ENCODE measurements at regions not wholly inside any gene's neighbourhood (a gene's known extent, or its start where the extent isn't known, plus 50 kb on each side); places are given as distances from the start of the nearest gene placed in this dataset.

DNA sequence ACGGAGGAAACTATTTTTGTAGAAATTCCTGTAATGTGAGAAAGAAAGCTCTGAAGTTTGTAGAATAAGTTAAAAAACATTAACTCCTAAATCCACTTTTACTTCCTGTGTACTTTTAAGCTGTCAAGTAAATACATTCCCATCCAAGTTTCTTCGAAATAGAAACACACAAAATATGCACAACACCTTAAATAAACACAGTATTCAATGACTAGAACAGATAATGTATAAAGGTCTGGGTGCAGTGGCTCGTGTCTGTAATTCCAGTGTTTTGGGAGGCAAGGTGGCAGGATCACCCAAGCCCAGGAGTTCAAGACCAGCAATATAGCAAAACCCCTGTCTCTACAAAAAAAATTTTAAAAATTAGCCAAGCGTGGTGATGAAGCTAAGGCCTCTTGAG, 121.9 kb upstream of the ODAD2 start:
- Histone ChIP-seq H3K9ac (no peak overlapping the region), H3K4me1 (ENCODE audit: low read depth, poor library complexity, severe bottlenecking) (peaks cover 3% of the 10 kb centered on the region), H3K36me3 (ENCODE audit: insufficient read depth) (no peaks in the 10 kb centered on the region), H3K79me2 (ENCODE audit: insufficient read depth, low read depth) (no peaks in the 10 kb centered on the region), H3K4me3 (IDR thresholded peaks at IDR 0.05; ENCODE audit: insufficient read depth, low read depth, low read length) (no peak overlapping the region), H4K20me1 (ENCODE audit: insufficient read depth) (no peaks in the 10 kb centered on the region), H3K27ac (no peak overlapping the region), H3K27me3 (ENCODE audit: insufficient read depth, low read depth) (no peaks in the 10 kb centered on the region), H3K4me2 (no peak overlapping the region), H2AFZ (ENCODE audit: low read depth) (no peak overlapping the region)
- TF ChIP-seq, protein P1, sequence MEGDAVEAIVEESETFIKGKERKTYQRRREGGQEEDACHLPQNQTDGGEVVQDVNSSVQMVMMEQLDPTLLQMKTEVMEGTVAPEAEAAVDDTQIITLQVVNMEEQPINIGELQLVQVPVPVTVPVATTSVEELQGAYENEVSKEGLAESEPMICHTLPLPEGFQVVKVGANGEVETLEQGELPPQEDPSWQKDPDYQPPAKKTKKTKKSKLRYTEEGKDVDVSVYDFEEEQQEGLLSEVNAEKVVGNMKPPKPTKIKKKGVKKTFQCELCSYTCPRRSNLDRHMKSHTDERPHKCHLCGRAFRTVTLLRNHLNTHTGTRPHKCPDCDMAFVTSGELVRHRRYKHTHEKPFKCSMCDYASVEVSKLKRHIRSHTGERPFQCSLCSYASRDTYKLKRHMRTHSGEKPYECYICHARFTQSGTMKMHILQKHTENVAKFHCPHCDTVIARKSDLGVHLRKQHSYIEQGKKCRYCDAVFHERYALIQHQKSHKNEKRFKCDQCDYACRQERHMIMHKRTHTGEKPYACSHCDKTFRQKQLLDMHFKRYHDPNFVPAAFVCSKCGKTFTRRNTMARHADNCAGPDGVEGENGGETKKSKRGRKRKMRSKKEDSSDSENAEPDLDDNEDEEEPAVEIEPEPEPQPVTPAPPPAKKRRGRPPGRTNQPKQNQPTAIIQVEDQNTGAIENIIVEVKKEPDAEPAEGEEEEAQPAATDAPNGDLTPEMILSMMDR (conservative IDR thresholded peaks at IDR 0.05; ENCODE audit: low read depth, low read length) = no peak

DNA sequence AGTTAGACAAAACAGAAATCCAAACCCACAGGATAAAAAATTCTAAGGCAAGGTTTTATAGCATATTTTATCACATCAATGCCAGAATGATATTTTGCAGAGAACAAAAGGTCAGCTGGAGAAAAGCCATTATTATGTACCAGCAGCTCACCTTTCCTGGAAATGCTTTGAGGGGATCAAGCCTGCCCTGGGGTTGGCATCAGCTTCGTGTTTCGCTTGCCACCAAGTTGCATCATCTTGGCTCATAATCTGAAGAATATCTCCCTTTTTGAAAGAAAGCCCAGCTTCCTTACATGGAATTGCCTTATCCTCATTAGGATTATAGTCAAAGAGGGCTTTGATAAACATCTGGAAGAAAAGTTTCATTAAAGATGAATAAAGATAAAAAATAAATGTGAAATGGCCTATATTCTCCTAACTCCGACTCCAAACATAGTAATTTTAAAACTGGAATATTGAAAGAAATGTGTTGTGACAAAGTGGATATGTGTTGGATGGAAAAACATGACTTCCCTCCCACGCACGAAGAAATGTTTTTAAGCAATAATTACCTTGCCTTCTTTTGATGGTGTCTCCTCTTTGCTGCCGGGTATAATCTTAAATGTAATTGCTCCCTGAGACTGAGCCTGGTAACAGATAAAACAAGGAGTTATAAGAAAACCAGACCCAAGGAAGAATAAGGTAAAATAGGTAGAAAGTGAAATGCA, 121.3 kb upstream of the ODAD2 start:
- peaks cover 3% of the 10 kb centered on the region for H3K4me1 ChIP-seq (ENCODE audit: low read depth, poor library complexity, severe bottlenecking)
- no peaks in the 10 kb centered on the region for H3K79me2 ChIP-seq (ENCODE audit: insufficient read depth, low read depth)
- H3K4me3 ChIP-seq (IDR thresholded peaks at IDR 0.05; ENCODE audit: insufficient read depth, low read depth, low read length) = no peak overlapping the region
- no peak overlapping the region for H3K27ac ChIP-seq
- no peak overlapping the region for H3K9ac ChIP-seq
- H3K36me3 ChIP-seq (ENCODE audit: insufficient read depth) = no peaks in the 10 kb centered on the region
- H3K27me3 ChIP-seq (ENCODE audit: insufficient read depth, low read depth) = no peaks in the 10 kb centered on the region
- no peak overlapping the region for H2AFZ ChIP-seq (ENCODE audit: low read depth)
- H4K20me1 ChIP-seq (ENCODE audit: insufficient read depth) = no peaks in the 10 kb centered on the region
- TF ChIP-seq, protein P1 (conservative IDR thresholded peaks at IDR 0.05; ENCODE audit: low read depth, low read length) = no peak
- H3K4me2 ChIP-seq = no peak overlapping the region

DNA sequence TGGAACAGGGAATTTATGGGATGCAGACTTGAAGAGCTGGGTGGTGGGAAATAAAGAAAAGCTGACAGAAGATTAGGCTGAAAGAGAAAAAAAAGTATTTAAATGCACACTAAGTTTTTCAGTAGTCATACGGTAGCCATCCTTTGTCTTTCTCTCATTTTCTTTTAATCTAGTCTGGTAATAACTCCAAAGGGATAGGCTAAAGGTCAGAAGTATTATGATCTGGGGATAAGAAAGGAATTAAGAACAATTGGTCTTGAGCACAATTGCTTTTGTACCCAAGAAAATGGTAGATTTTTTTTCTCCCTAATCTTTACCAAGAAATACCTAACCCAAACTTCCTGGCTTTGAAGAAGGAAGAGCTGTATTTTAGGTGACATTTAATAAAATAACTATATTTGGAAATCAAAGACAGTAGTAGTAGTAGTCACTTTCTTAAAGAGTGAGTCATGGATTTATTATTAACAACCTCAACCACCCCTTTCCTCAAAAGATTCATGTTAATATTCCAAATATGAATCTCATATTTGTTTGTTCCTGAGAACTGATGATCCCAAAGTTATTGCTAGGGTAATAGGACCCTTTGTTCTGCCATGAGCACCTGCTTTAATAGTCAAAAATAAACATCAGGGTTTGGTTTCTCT, 120.2 kb upstream of the ODAD2 start:
- peaks cover 3% of the 10 kb centered on the region for H3K4me1 ChIP-seq (ENCODE audit: low read depth, poor library complexity, severe bottlenecking)
- no peak overlapping the region for H2AFZ ChIP-seq (ENCODE audit: low read depth)
- no peak overlapping the region for H3K27ac ChIP-seq
- H4K20me1 ChIP-seq (ENCODE audit: insufficient read depth) = no peaks in the 10 kb centered on the region
- H3K79me2 ChIP-seq (ENCODE audit: insufficient read depth, low read depth) = no peaks in the 10 kb centered on the region
- no peaks in the 10 kb centered on the region for H3K36me3 ChIP-seq (ENCODE audit: insufficient read depth)
- H3K4me3 ChIP-seq (IDR thresholded peaks at IDR 0.05; ENCODE audit: insufficient read depth, low read depth, low read length) = no peak overlapping the region
- no peaks in the 10 kb centered on the region for H3K27me3 ChIP-seq (ENCODE audit: insufficient read depth, low read depth)
- TF ChIP-seq, protein P1 (conservative IDR thresholded peaks at IDR 0.05; ENCODE audit: low read depth, low read length) = no peak
- H3K4me2 ChIP-seq = no peak overlapping the region
- H3K9ac ChIP-seq = no peak overlapping the region

DNA sequence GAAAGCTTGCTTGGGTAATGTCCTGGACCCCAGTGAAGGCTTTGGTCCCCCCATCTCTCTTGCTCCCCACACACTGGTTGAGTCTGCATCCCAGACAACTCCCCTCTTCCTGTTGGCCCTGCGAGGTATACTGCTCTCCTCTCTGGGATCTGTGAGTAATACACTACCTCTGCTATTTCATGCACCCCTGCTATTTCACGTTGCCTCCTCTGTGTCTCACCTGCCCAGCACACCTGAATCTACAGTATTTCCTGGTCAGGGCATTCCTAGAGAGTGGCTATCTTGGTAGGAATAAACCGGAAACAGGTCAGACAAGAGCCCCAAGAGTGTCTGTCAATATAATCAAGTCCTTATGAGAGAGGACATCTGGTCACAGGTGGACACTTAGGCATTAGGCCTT, 114.3 kb upstream of the ODAD2 start:
- Histone ChIP-seq H3K4me1 (ENCODE audit: low read depth, poor library complexity, severe bottlenecking) (no peaks in the 10 kb centered on the region), H3K27ac (no peak overlapping the region), H3K9ac (no peak overlapping the region), H2AFZ (ENCODE audit: low read depth) (no peak overlapping the region), H3K27me3 (ENCODE audit: insufficient read depth, low read depth) (no peaks in the 10 kb centered on the region), H3K36me3 (ENCODE audit: insufficient read depth) (no peaks in the 10 kb centered on the region), H3K79me2 (ENCODE audit: insufficient read depth, low read depth) (no peaks in the 10 kb centered on the region), H3K4me2 (no peak overlapping the region), H4K20me1 (ENCODE audit: insufficient read depth) (no peaks in the 10 kb centered on the region), H3K4me3 (IDR thresholded peaks at IDR 0.05; ENCODE audit: insufficient read depth, low read depth, low read length) (no peak overlapping the region)
- TF ChIP-seq, protein P1 (conservative IDR thresholded peaks at IDR 0.05; ENCODE audit: low read depth, low read length) = no peak

Data from KMS-11 (cell line).